ENCODE measurements at regions not wholly inside any gene's neighbourhood (a gene's known extent, or its start where the extent isn't known, plus 50 kb on each side); places are given as distances from the start of the nearest gene placed in this dataset.

GRCh38 chr1:80249699-80250098, 1243.2 kb upstream of the ADGRL4 start:
- Histone ChIP-seq H3K36me3 (no peaks in the 10 kb centered on the region), H3K9me3 (no peaks in the 10 kb centered on the region), H3K4me3 (no peak overlapping the region), H3K4me1 (no peaks in the 10 kb centered on the region), H3K27ac (no peak overlapping the region), H3K27me3 (no peaks in the 10 kb centered on the region)
- TF ChIP-seq CTCF (IDR thresholded peaks at IDR 0.05) (no peak), POLR2AphosphoS5 (IDR thresholded peaks at IDR 0.05) (no peak), POLR2A (IDR thresholded peaks at IDR 0.05) (no peak)
- intact Hi-C loops (cut with DNase I; ENCODE audit: low total_unique reads), result no loop called here
- DNase-seq (ENCODE audit: low spot score in 2 of 2), result no peak

GRCh38 chr1:80248886-80249285, 1242.4 kb upstream of the ADGRL4 start:
- intact Hi-C loops (cut with DNase I; ENCODE audit: low total_unique reads), result no loop called here
- TF ChIP-seq POLR2A (IDR thresholded peaks at IDR 0.05) (no peak), POLR2AphosphoS5 (IDR thresholded peaks at IDR 0.05) (no peak), CTCF (IDR thresholded peaks at IDR 0.05) (no peak)
- Histone ChIP-seq H3K27me3 (no peaks in the 10 kb centered on the region), H3K9me3 (no peaks in the 10 kb centered on the region), H3K36me3 (no peaks in the 10 kb centered on the region), H3K27ac (no peak overlapping the region), H3K4me3 (no peak overlapping the region), H3K4me1 (no peaks in the 10 kb centered on the region)
- no peak for DNase-seq (ENCODE audit: low spot score in 2 of 2)

- intact Hi-C loops (cut with DNase I; ENCODE audit: low total_unique reads), result no loop called here
- TF ChIP-seq POLR2A (IDR thresholded peaks at IDR 0.05) (no peak), POLR2AphosphoS5 (IDR thresholded peaks at IDR 0.05) (no peak), CTCF (IDR thresholded peaks at IDR 0.05) (no peak)
- Histone ChIP-seq H3K4me1 (no peaks in the 10 kb centered on the region), H3K36me3 (no peaks in the 10 kb centered on the region), H3K27ac (no peak overlapping the region), H3K27me3 (no peaks in the 10 kb centered on the region), H3K9me3 (no peaks in the 10 kb centered on the region), H3K4me3 (no peak overlapping the region)
- DNase-seq (ENCODE audit: low spot score in 2 of 2), result no peak
Observed at GRCh38 chr1:80245813-80246212, 1239.3 kb upstream of the ADGRL4 start.

- Histone ChIP-seq H3K36me3 (no peaks in the 10 kb centered on the region), H3K9me3 (no peaks in the 10 kb centered on the region), H3K27ac (no peak overlapping the region), H3K27me3 (no peaks in the 10 kb centered on the region), H3K4me1 (no peaks in the 10 kb centered on the region), H3K4me3 (no peak overlapping the region)
- TF ChIP-seq POLR2A (IDR thresholded peaks at IDR 0.05), result no peak
- TF ChIP-seq CTCF (IDR thresholded peaks at IDR 0.05), result no peak
- TF ChIP-seq POLR2AphosphoS5 (IDR thresholded peaks at IDR 0.05), result no peak
- no peak for DNase-seq (ENCODE audit: low spot score in 2 of 2)
- intact Hi-C loops (cut with DNase I; ENCODE audit: low total_unique reads), result no loop called here
Observed at GRCh38 chr1:80244372-80244771, 1237.8 kb upstream of the ADGRL4 start.

- H3K36me3 ChIP-seq, result no peaks in the 10 kb centered on the region
- no peaks in the 10 kb centered on the region for H3K27me3 ChIP-seq
- no peak for DNase-seq (ENCODE audit: low spot score in 2 of 2)
- H3K4me3 ChIP-seq, result no peak overlapping the region
- no peak overlapping the region for H3K27ac ChIP-seq
- H3K4me1 ChIP-seq, result no peaks in the 10 kb centered on the region
- no peaks in the 10 kb centered on the region for H3K9me3 ChIP-seq
- intact Hi-C loops (cut with DNase I; ENCODE audit: low total_unique reads), result no loop called here
- TF ChIP-seq CTCF (IDR thresholded peaks at IDR 0.05) (no peak), POLR2A (IDR thresholded peaks at IDR 0.05) (no peak), POLR2AphosphoS5 (IDR thresholded peaks at IDR 0.05) (no peak)
Observed at GRCh38 chr1:80241566-80241965, 1235.0 kb upstream of the ADGRL4 start.

All from breast epithelium (tissue), 4 donors.